ENCODE measurements at regions not wholly inside any gene's neighbourhood (a gene's known extent, or its start where the extent isn't known, plus 50 kb on each side); places are given as distances from the start of the nearest gene placed in this dataset.

DNA sequence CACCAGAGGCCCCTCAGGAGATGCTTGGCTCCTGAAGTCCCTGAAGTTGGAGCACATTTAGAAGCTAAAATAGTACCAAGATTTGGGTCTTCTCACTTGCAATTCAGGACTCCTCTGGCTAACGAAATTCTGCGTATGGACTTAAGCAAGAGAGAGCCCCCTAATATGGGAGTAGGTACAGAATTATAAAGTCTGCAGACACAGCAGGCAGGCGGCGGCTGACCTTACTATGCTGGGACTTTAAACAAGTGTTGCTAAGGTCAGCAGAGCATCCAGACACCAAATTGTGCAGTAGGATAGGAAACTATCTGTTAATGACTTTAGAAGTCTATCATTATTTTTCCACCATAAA, 104.5 kb upstream of the PDE4B start:
- no peak overlapping the region for H3K27ac ChIP-seq (ENCODE audit: low read depth, low read length)

DNA sequence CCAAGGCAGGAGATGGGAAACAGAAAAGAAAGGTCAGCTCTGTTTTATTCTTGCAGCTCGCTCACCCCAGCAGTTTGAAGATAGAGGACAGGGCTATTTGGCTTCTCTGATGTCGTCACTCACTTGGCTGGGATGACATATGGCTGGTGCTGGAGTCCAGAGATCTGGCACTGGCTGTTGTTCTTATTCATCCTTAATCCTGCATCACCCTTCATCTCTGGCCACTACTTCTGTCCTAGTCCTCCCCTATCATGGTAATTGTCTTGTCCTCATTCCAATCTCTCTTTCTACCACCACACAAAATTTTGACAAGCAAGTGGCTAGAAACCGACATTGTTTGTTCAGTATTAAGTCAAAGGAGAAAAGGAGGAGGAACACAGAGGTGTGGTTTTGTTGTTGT, 103.8 kb upstream of the PDE4B start:
- Histone ChIP-seq H3K27ac (ENCODE audit: low read depth, low read length) (no peak overlapping the region), H4K8ac (ENCODE audit: low read depth, low read length) (no peak overlapping the region), H2AK5ac (ENCODE audit: low read length) (no peak overlapping the region), H3K56ac (ENCODE audit: low read length) (no peak overlapping the region), H2BK120ac (ENCODE audit: low read depth, low read length) (no peak overlapping the region), H3K4me3 (ENCODE audit: low read length) (no peak overlapping the region), H3K79me2 (ENCODE audit: control insufficient read depth, insufficient read depth, low read length) (no peaks in the 10 kb centered on the region), H3K4me2 (ENCODE audit: low read length) (no peak overlapping the region), H3K9ac (ENCODE audit: low read length) (no peak overlapping the region), H3K4me1 (ENCODE audit: control insufficient read depth, low read depth, low read length) (no peaks in the 10 kb centered on the region), H3K36me3 (ENCODE audit: control insufficient read depth, insufficient read depth, low read length) (no peaks in the 10 kb centered on the region), H3K27me3 (ENCODE audit: insufficient read depth, low read length, poor library complexity) (no peaks in the 10 kb centered on the region), H3K23ac (ENCODE audit: low read length) (no peak overlapping the region), H2BK5ac (ENCODE audit: low read length) (no peak overlapping the region), H3K4ac (ENCODE audit: low read depth, low read length) (no peak overlapping the region), H3K18ac (ENCODE audit: low read length) (no peak overlapping the region), H4K5ac (ENCODE audit: low read length) (no peak overlapping the region), H2BK15ac (replicated peaks; ENCODE audit: low read depth) (no peak overlapping the region), H3K79me1 (ENCODE audit: low read length) (no peaks in the 10 kb centered on the region)
- WGBS (ENCODE audit: extremely low coverage, insufficient coverage, low lambda C conversion rate), result no CpG with 5 or more reads among the region's 3 CpGs
- no peak for DNase-seq

More for the DNA sequence above, 104.5 kb upstream of the PDE4B start:
- no peak for DNase-seq
- H2AK5ac ChIP-seq (ENCODE audit: low read length), result no peak overlapping the region
- no peak overlapping the region for H4K5ac ChIP-seq (ENCODE audit: low read length)
- H3K18ac ChIP-seq (ENCODE audit: low read length), result no peak overlapping the region
- no peak overlapping the region for H3K23ac ChIP-seq (ENCODE audit: low read length)
- H2BK120ac ChIP-seq (ENCODE audit: low read depth, low read length), result no peak overlapping the region
- no peaks in the 10 kb centered on the region for H3K79me1 ChIP-seq (ENCODE audit: low read length)
- H3K36me3 ChIP-seq (ENCODE audit: control insufficient read depth, insufficient read depth, low read length), result no peaks in the 10 kb centered on the region
- H3K4ac ChIP-seq (ENCODE audit: low read depth, low read length), result peak overlapping the region; percentile 0
- H3K56ac ChIP-seq (ENCODE audit: low read length), result no peak overlapping the region
- no peak overlapping the region for H4K8ac ChIP-seq (ENCODE audit: low read depth, low read length)
- H3K9ac ChIP-seq (ENCODE audit: low read length), result no peak overlapping the region
- H2BK5ac ChIP-seq (ENCODE audit: low read length), result no peak overlapping the region
- no peaks in the 10 kb centered on the region for H3K27me3 ChIP-seq (ENCODE audit: insufficient read depth, low read length, poor library complexity)
- H3K4me1 ChIP-seq (ENCODE audit: control insufficient read depth, low read depth, low read length), result no peaks in the 10 kb centered on the region
- no peak overlapping the region for H3K4me3 ChIP-seq (ENCODE audit: low read length)
- H2BK15ac ChIP-seq (replicated peaks; ENCODE audit: low read depth), result no peak overlapping the region
- no peak overlapping the region for H3K4me2 ChIP-seq (ENCODE audit: low read length)
- no CpG with 5 or more reads among the region's 4 CpGs for WGBS (ENCODE audit: extremely low coverage, insufficient coverage, low lambda C conversion rate)
- H3K79me2 ChIP-seq (ENCODE audit: control insufficient read depth, insufficient read depth, low read length), result no peaks in the 10 kb centered on the region

DNA sequence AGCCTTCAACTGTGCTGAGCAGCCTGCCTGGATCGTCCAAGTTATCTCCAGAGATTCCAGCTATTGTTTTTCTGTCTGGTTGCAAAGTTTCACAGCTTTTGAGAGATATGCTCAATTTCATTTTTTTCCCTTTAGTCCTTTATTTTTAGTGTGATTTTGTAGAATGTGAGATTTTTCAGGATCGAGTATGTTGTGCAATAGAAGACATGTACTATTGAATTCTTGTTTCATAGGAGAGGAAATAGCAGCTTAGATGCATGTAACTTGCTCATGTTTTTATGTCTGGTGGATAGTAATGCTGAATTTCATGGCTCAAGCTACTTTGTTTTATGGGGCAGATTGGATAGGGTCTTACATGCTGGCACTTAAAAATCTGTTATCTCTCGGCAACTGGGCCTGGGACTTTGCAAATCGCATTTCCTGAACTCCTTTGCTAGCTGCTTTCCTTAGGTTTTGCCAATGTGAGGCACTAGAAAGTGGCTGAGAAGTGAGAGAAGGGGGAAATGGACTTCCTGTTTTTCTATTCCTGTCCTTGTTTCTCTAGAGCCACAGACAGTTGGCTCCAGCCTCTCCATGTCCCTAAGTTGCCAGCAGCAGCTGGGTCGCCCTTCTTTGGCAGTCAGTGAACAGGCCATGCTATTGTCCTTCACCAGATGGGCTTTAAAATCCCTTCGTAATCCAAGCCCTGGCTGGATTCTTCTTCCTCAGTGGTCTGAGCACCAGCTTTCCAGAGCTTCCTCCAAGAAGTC, 101.4 kb upstream of the PDE4B start:
- Histone ChIP-seq H3K23ac (ENCODE audit: low read length) (no peak overlapping the region), H3K18ac (ENCODE audit: low read length) (no peak overlapping the region), H3K79me2 (ENCODE audit: control insufficient read depth, insufficient read depth, low read length) (no peaks in the 10 kb centered on the region), H3K9ac (ENCODE audit: low read length) (no peak overlapping the region), H3K79me1 (ENCODE audit: low read length) (no peaks in the 10 kb centered on the region), H3K4me3 (ENCODE audit: low read length) (no peak overlapping the region), H2BK120ac (ENCODE audit: low read depth, low read length) (no peak overlapping the region), H3K56ac (ENCODE audit: low read length) (no peak overlapping the region), H3K4me2 (ENCODE audit: low read length) (no peak overlapping the region), H4K8ac (ENCODE audit: low read depth, low read length) (no peak overlapping the region), H2AK5ac (ENCODE audit: low read length) (no peak overlapping the region), H3K4me1 (ENCODE audit: control insufficient read depth, low read depth, low read length) (peaks cover 2% of the 10 kb centered on the region), H3K27me3 (ENCODE audit: insufficient read depth, low read length, poor library complexity) (no peaks in the 10 kb centered on the region), H3K27ac (ENCODE audit: low read depth, low read length) (no peak overlapping the region), H4K5ac (ENCODE audit: low read length) (no peak overlapping the region), H3K4ac (ENCODE audit: low read depth, low read length) (no peak overlapping the region), H2BK15ac (replicated peaks; ENCODE audit: low read depth) (no peak overlapping the region), H3K36me3 (ENCODE audit: control insufficient read depth, insufficient read depth, low read length) (no peaks in the 10 kb centered on the region), H2BK5ac (ENCODE audit: low read length) (no peak overlapping the region)
- no CpG with 5 or more reads among the region's 6 CpGs for WGBS (ENCODE audit: extremely low coverage, insufficient coverage, low lambda C conversion rate)
- DNase-seq, result no peak

DNA sequence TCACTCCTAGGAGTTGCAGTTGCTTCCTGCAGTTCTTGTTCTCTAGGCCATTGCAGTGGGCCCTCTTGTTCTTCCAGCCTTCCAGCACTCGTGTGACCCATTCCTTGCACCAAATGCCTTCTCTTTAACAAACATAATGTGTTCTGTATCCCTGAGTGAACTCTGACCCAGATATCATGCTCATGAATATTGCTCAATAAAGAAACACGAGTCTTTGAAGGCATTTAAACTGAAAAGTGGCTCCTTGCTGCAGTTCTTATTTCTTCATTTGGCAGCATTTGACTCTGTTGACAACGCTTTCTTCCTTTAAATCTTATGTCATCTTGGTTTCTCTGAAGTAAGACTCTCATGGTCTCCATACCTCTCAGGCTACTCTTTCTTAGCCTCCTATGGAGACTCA, 100.7 kb upstream of the PDE4B start:
- no CpG with 5 or more reads among the region's 3 CpGs for WGBS (ENCODE audit: extremely low coverage, insufficient coverage, low lambda C conversion rate)
- H3K79me2 ChIP-seq (ENCODE audit: control insufficient read depth, insufficient read depth, low read length), result no peaks in the 10 kb centered on the region
- H3K18ac ChIP-seq (ENCODE audit: low read length), result no peak overlapping the region
- no peak overlapping the region for H4K8ac ChIP-seq (ENCODE audit: low read depth, low read length)
- no peak overlapping the region for H3K4ac ChIP-seq (ENCODE audit: low read depth, low read length)
- H2BK120ac ChIP-seq (ENCODE audit: low read depth, low read length), result no peak overlapping the region
- H3K9ac ChIP-seq (ENCODE audit: low read length), result no peak overlapping the region
- no peaks in the 10 kb centered on the region for H3K36me3 ChIP-seq (ENCODE audit: control insufficient read depth, insufficient read depth, low read length)
- H3K56ac ChIP-seq (ENCODE audit: low read length), result no peak overlapping the region
- no peaks in the 10 kb centered on the region for H3K27me3 ChIP-seq (ENCODE audit: insufficient read depth, low read length, poor library complexity)
- no peak overlapping the region for H3K4me3 ChIP-seq (ENCODE audit: low read length)
- no peaks in the 10 kb centered on the region for H3K79me1 ChIP-seq (ENCODE audit: low read length)
- no peak overlapping the region for H2BK15ac ChIP-seq (replicated peaks; ENCODE audit: low read depth)
- no peak for DNase-seq
- H3K27ac ChIP-seq (ENCODE audit: low read depth, low read length), result no peak overlapping the region
- H3K23ac ChIP-seq (ENCODE audit: low read length), result no peak overlapping the region
- peaks cover 2% of the 10 kb centered on the region for H3K4me1 ChIP-seq (ENCODE audit: control insufficient read depth, low read depth, low read length)
- no peak overlapping the region for H3K4me2 ChIP-seq (ENCODE audit: low read length)
- no peak overlapping the region for H2AK5ac ChIP-seq (ENCODE audit: low read length)
- no peak overlapping the region for H2BK5ac ChIP-seq (ENCODE audit: low read length)
- no peak overlapping the region for H4K5ac ChIP-seq (ENCODE audit: low read length)

DNA sequence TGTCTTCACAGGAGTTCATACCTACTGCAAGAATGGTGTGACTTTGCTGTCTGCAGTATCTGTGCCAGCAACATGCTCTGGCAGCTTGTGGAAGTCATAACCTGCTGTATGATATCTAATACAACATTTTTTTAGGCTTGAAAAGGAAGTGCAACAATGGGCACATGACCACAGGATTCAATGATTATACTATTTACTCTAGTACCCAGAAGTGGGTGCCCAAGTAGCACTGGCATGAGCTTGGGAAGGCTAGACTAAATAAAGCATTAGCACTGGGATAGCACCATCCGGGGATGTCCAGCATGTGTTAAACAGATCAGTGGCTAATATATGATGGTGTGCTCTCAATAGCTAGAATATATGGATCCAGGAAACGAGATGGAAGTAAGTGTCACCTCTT, 98.6 kb upstream of the PDE4B start:
- no peak overlapping the region for H3K56ac ChIP-seq (ENCODE audit: low read length)
- no peaks in the 10 kb centered on the region for H3K79me1 ChIP-seq (ENCODE audit: low read length)
- no peaks in the 10 kb centered on the region for H3K79me2 ChIP-seq (ENCODE audit: control insufficient read depth, insufficient read depth, low read length)
- no peak overlapping the region for H3K4me2 ChIP-seq (ENCODE audit: low read length)
- peaks cover 2% of the 10 kb centered on the region for H3K4me1 ChIP-seq (ENCODE audit: control insufficient read depth, low read depth, low read length)
- no peak overlapping the region for H3K18ac ChIP-seq (ENCODE audit: low read length)
- no peak overlapping the region for H4K5ac ChIP-seq (ENCODE audit: low read length)
- H3K27me3 ChIP-seq (ENCODE audit: insufficient read depth, low read length, poor library complexity), result no peaks in the 10 kb centered on the region
- H2BK15ac ChIP-seq (replicated peaks; ENCODE audit: low read depth), result no peak overlapping the region
- H3K36me3 ChIP-seq (ENCODE audit: control insufficient read depth, insufficient read depth, low read length), result no peaks in the 10 kb centered on the region
- H2BK5ac ChIP-seq (ENCODE audit: low read length), result no peak overlapping the region
- H3K4ac ChIP-seq (ENCODE audit: low read depth, low read length), result no peak overlapping the region
- no peak overlapping the region for H3K27ac ChIP-seq (ENCODE audit: low read depth, low read length)
- no peak overlapping the region for H2BK120ac ChIP-seq (ENCODE audit: low read depth, low read length)
- no peak overlapping the region for H2AK5ac ChIP-seq (ENCODE audit: low read length)
- no CpG with 5 or more reads among the region's 2 CpGs for WGBS (ENCODE audit: extremely low coverage, insufficient coverage, low lambda C conversion rate)
- no peak for DNase-seq
- no peak overlapping the region for H3K9ac ChIP-seq (ENCODE audit: low read length)
- H3K23ac ChIP-seq (ENCODE audit: low read length), result no peak overlapping the region
- no peak overlapping the region for H4K8ac ChIP-seq (ENCODE audit: low read depth, low read length)
- H3K4me3 ChIP-seq (ENCODE audit: low read length), result no peak overlapping the region

DNA sequence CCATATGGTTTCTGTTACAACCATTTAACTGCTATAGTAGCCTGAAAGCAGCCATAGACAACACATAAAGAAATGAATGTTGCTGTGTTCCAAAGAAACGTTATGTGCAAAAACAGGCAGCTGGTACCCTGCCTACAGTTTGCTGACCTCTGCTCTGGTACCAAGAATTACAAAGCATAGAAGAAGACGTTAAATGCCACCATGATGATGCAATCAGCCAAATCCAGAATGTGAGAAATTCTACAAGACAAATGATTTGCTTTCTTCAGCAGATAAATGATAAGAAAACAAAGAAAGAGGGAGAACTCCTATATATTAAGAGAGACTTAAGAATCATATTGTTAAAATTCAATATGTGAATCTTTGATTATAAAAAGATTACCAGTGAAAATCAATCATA, 97.8 kb upstream of the PDE4B start:
- Histone ChIP-seq H3K27me3 (ENCODE audit: insufficient read depth, low read length, poor library complexity) (no peaks in the 10 kb centered on the region), H4K8ac (ENCODE audit: low read depth, low read length) (no peak overlapping the region), H3K36me3 (ENCODE audit: control insufficient read depth, insufficient read depth, low read length) (no peaks in the 10 kb centered on the region), H3K23ac (ENCODE audit: low read length) (no peak overlapping the region), H2AK5ac (ENCODE audit: low read length) (no peak overlapping the region), H3K9ac (ENCODE audit: low read length) (no peak overlapping the region), H3K4ac (ENCODE audit: low read depth, low read length) (no peak overlapping the region), H3K79me2 (ENCODE audit: control insufficient read depth, insufficient read depth, low read length) (no peaks in the 10 kb centered on the region), H4K5ac (ENCODE audit: low read length) (no peak overlapping the region), H3K4me2 (ENCODE audit: low read length) (no peak overlapping the region), H2BK15ac (replicated peaks; ENCODE audit: low read depth) (no peak overlapping the region), H3K56ac (ENCODE audit: low read length) (no peak overlapping the region), H3K79me1 (ENCODE audit: low read length) (no peaks in the 10 kb centered on the region), H2BK120ac (ENCODE audit: low read depth, low read length) (no peak overlapping the region), H3K27ac (ENCODE audit: low read depth, low read length) (no peak overlapping the region), H3K18ac (ENCODE audit: low read length) (no peak overlapping the region), H2BK5ac (ENCODE audit: low read length) (no peak overlapping the region), H3K4me3 (ENCODE audit: low read length) (no peak overlapping the region), H3K4me1 (ENCODE audit: control insufficient read depth, low read depth, low read length) (peaks cover 2% of the 10 kb centered on the region)
- DNase-seq, result peak; percentile 51
- WGBS (ENCODE audit: extremely low coverage, insufficient coverage, low lambda C conversion rate), result no CpG with 5 or more reads among the region's 2 CpGs
